Parathyroid adenoma (tissue), 2 donors: ENCODE measurements at regions not wholly inside any gene's neighbourhood (a gene's known extent, or its start where the extent isn't known, plus 50 kb on each side); places are given as distances from the start of the nearest gene placed in this dataset.

Source experiments
- H2AFZ ChIP-seq: fragments of 300-600 bp; sonication (generic); one replicate; pipeline ENCODE4 v1.7.0; 2017; ENCODE audit warnings: antibody characterized with exemption, mild to moderate bottlenecking
- H3K27ac ChIP-seq: fragments of 300-600 bp; sonication (generic); one replicate; pipeline ENCODE4 v1.7.0; 2017
- H3K27me3 ChIP-seq: fragments of 300-600 bp; sonication (generic); one replicate; pipeline ENCODE4 v1.7.0; 2017; ENCODE audit warnings: low read length; ENCODE audit not compliant: control insufficient read depth, insufficient read depth
- H3K36me3 ChIP-seq: fragments of 300-600 bp; sonication (generic); one replicate; pipeline ENCODE4 v1.7.0; 2017; ENCODE audit warnings: low read length; ENCODE audit not compliant: control insufficient read depth, insufficient read depth
- H3K4me1 ChIP-seq: fragments of 300-600 bp; sonication (generic); one replicate; pipeline ENCODE4 v1.7.0; 2017; ENCODE audit warnings: control low read depth
- H3K4me2 ChIP-seq: fragments of 300-600 bp; sonication (generic); one replicate; pipeline ENCODE4 v1.7.0; 2017; ENCODE audit warnings: low read length
- H3K4me3 ChIP-seq: fragments of 300-600 bp; sonication (generic); one replicate; pipeline ENCODE4 v1.7.0; 2017; ENCODE audit warnings: low read depth, low read length
- H3K79me2 ChIP-seq: fragments of 300-600 bp; sonication (generic); one replicate; pipeline ENCODE4 v1.7.0; 2017; ENCODE audit warnings: control low read depth
- H3K9ac ChIP-seq: fragments of 300-600 bp; sonication (generic); one replicate; pipeline ENCODE4 v1.7.0; 2017; ENCODE audit warnings: mild to moderate bottlenecking
- H3K9me3 ChIP-seq: fragments of 300-600 bp; sonication (generic); one replicate; pipeline ENCODE4 v1.7.0; 2017; ENCODE audit warnings: low read length; ENCODE audit not compliant: control insufficient read depth
- CTCF ChIP-seq: fragments of 300-600 bp; sonication (generic); IDR thresholded peaks from one replicate; pipeline ENCODE4 v1.7.0; 2017; ENCODE audit warnings: antibody characterized with exemption, mild to moderate bottlenecking
- donor health status: primary hyperparathyroidism.

- TF ChIP-seq CTCF = no peak
- no peaks in the 10 kb centered on the region for H3K4me1 ChIP-seq
Observed at GRCh38 chr1:90508376-90509167, 208.5 kb downstream of the BARHL2 start.

GRCh38 chr1:90507173-90507572, 209.9 kb downstream of the BARHL2 start:
- Histone ChIP-seq H3K4me3 (no peak overlapping the region), H3K79me2 (no peaks in the 10 kb centered on the region), H3K4me2 (no peak overlapping the region), H3K27ac (no peak overlapping the region), H3K9me3 (no peaks in the 10 kb centered on the region), H3K36me3 (no peaks in the 10 kb centered on the region), H3K27me3 (no peaks in the 10 kb centered on the region), H3K9ac (no peak overlapping the region), H2AFZ (no peak overlapping the region), H3K4me1 (no peaks in the 10 kb centered on the region)
- TF ChIP-seq CTCF = no peak

More at GRCh38 chr1:90508376-90509167, 208.5 kb downstream of the BARHL2 start:
- Histone ChIP-seq H3K27ac (no peak overlapping the region), H3K27me3 (no peaks in the 10 kb centered on the region), H3K9me3 (no peaks in the 10 kb centered on the region), H3K9ac (no peak overlapping the region), H3K4me3 (no peak overlapping the region), H3K36me3 (no peaks in the 10 kb centered on the region), H3K79me2 (no peaks in the 10 kb centered on the region), H2AFZ (no peak overlapping the region), H3K4me2 (no peak overlapping the region)

GRCh38 chr1:90505806-90506205, 211.3 kb downstream of the BARHL2 start:
- Histone ChIP-seq H3K4me1 (no peaks in the 10 kb centered on the region), H3K27me3 (no peaks in the 10 kb centered on the region), H3K27ac (no peak overlapping the region), H3K4me3 (no peak overlapping the region), H3K9ac (no peak overlapping the region), H3K79me2 (no peaks in the 10 kb centered on the region), H3K9me3 (no peaks in the 10 kb centered on the region), H3K4me2 (no peak overlapping the region), H2AFZ (no peak overlapping the region), H3K36me3 (no peaks in the 10 kb centered on the region)
- no peak for TF ChIP-seq CTCF

- Histone ChIP-seq H3K27ac (no peak overlapping the region), H3K4me3 (no peak overlapping the region), H3K9me3 (no peaks in the 10 kb centered on the region), H3K79me2 (no peaks in the 10 kb centered on the region), H3K9ac (no peak overlapping the region), H2AFZ (no peak overlapping the region), H3K4me2 (no peak overlapping the region), H3K4me1 (no peaks in the 10 kb centered on the region), H3K27me3 (no peaks in the 10 kb centered on the region), H3K36me3 (no peaks in the 10 kb centered on the region)
- no peak for TF ChIP-seq CTCF
Observed at GRCh38 chr1:90504509-90504908, 212.6 kb downstream of the BARHL2 start.

GRCh38 chr1:90502696-90503095, 214.4 kb downstream of the BARHL2 start:
- Histone ChIP-seq H3K27ac (no peak overlapping the region), H3K27me3 (no peaks in the 10 kb centered on the region), H3K9ac (no peak overlapping the region), H3K4me3 (no peak overlapping the region), H2AFZ (no peak overlapping the region), H3K9me3 (no peaks in the 10 kb centered on the region), H3K79me2 (no peaks in the 10 kb centered on the region), H3K4me1 (no peaks in the 10 kb centered on the region), H3K4me2 (no peak overlapping the region), H3K36me3 (no peaks in the 10 kb centered on the region)
- TF ChIP-seq CTCF = no peak
